Sigmoid colon (tissue), 4 donors: ENCODE measurements at regions not wholly inside any gene's neighbourhood (a gene's known extent, or its start where the extent isn't known, plus 50 kb on each side); places are given as distances from the start of the nearest gene placed in this dataset.

Source experiments
- EP300 ChIP-seq, 4 donors: sonication (generic); formaldehyde crosslinking; IDR thresholded peaks; one replicate each; pipeline ENCODE4 v1.6.1; 2017; ENCODE audit warnings: antibody characterized with exemption in 4 of 4
- POLR2A ChIP-seq, 2 donors: fragments of 450-650 bp; IDR thresholded peaks; one replicate each; pipeline ENCODE4 v1.6.1; 2016; ENCODE audit warnings: antibody characterized with exemption in 2 of 2, mild to moderate bottlenecking in 2 of 2, moderate library complexity in 2 of 2
- POLR2AphosphoS5 ChIP-seq, 4 donors: sonication (generic); formaldehyde crosslinking; IDR thresholded peaks; one replicate each; pipeline ENCODE4 v1.6.1; 2017; ENCODE audit warnings: antibody characterized with exemption in 4 of 4
- TF ChIP-seq, protein P1 (sequence below), 4 experiments: fragments of 450-650 bp in 3 of 4; fragments of 200-600 bp in 1 of 4; IDR thresholded peaks; one replicate each; pipeline ENCODE4 v1.5.1; 2016 to 2019; ENCODE audit warnings: antibody characterized with exemption in 4 of 4, mild to moderate bottlenecking in 3 of 4, moderate library complexity in 2 of 4

DNA sequence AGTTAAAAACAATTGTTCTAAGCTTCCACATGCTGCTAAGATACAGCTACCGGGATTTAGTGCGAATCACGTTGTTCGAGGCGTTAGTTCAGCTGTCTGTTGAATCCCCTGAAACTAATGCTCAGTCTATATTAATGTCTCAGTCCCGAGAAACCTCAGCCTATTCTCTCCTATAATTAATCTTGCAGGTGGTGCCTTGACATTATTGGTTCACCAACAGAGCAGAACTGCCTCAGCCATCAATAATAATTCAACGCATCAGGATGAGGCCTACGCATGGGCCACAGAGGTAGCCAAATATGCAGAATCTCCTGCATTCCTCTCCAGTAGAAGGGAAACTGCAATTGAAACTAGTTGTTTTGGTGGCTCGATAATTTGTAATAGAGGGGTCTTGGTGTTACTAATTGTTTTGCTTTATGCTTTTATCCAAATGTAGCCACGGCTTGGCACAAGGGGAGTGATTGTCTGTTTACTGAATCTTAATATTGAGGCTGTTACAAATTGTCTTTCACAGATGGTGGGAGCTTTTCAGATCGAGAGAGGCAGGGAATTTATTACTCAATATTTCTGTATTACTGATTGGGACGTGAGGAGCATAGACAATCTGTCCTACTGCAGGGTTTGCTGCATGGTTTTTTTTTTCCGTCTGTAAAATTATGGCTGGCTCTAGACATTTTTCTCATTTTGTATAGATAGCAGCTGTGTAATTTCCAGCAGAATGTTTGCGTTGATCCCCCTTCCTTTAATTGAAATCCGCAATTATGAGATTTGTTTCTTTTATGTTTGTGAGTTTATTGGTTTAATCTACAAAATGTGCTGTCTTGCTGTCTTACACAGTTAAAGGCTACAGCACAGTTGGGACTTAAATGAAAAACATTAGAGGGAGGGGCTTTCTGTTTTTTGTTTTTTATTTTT, 1036.5 kb upstream of the NOVA1 start:
- TF ChIP-seq POLR2A (IDR thresholded peaks at IDR 0.05): no peak
- TF ChIP-seq, protein P1, sequence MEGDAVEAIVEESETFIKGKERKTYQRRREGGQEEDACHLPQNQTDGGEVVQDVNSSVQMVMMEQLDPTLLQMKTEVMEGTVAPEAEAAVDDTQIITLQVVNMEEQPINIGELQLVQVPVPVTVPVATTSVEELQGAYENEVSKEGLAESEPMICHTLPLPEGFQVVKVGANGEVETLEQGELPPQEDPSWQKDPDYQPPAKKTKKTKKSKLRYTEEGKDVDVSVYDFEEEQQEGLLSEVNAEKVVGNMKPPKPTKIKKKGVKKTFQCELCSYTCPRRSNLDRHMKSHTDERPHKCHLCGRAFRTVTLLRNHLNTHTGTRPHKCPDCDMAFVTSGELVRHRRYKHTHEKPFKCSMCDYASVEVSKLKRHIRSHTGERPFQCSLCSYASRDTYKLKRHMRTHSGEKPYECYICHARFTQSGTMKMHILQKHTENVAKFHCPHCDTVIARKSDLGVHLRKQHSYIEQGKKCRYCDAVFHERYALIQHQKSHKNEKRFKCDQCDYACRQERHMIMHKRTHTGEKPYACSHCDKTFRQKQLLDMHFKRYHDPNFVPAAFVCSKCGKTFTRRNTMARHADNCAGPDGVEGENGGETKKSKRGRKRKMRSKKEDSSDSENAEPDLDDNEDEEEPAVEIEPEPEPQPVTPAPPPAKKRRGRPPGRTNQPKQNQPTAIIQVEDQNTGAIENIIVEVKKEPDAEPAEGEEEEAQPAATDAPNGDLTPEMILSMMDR (IDR thresholded peaks at IDR 0.05): no peak
- no peak for TF ChIP-seq EP300 (IDR thresholded peaks at IDR 0.05)
- no peak for TF ChIP-seq POLR2AphosphoS5 (IDR thresholded peaks at IDR 0.05)
